ENCODE measurements at regions not wholly inside any gene's neighbourhood (a gene's known extent, or its start where the extent isn't known, plus 50 kb on each side); places are given as distances from the start of the nearest gene placed in this dataset.

- DNase-seq, result no peak
Measured at GRCh38 chr4:31124008-31124585, 403.9 kb downstream of the PCDH7 start.

- no peak for DNase-seq
Measured at GRCh38 chr4:31125061-31125460, 404.9 kb downstream of the PCDH7 start.

GRCh38 chr4:31125496-31125895 is 405.3 kb downstream of the PCDH7 start:
- DNase-seq, result no peak

GRCh38 chr4:31126881-31127398 is 406.8 kb downstream of the PCDH7 start:
- no peak for DNase-seq

- DNase-seq, result no peak
Measured at GRCh38 chr4:31130930-31131329, 410.8 kb downstream of the PCDH7 start.

- no peak for DNase-seq
Measured at GRCh38 chr4:31134720-31135119, 414.6 kb downstream of the PCDH7 start.

- no peak for DNase-seq
Measured at GRCh38 chr4:31139767-31140166, 419.6 kb downstream of the PCDH7 start.

GRCh38 chr4:31141095-31141831 is 421.1 kb downstream of the PCDH7 start:
- DNase-seq, result no peak

- DNase-seq, result no peak
Measured at GRCh38 chr4:31141832-31142142, 421.6 kb downstream of the PCDH7 start.

- DNase-seq, result no peak
Measured at GRCh38 chr4:31146366-31146765, 426.2 kb downstream of the PCDH7 start.

- DNase-seq, result no peak
Measured at GRCh38 chr4:31148990-31149389, 428.8 kb downstream of the PCDH7 start.

GRCh38 chr4:31156221-31156620 is 436.1 kb downstream of the PCDH7 start:
- DNase-seq, result no peak

GRCh38 chr4:31160146-31160545 is 440.0 kb downstream of the PCDH7 start:
- DNase-seq, result no peak

- no peak for DNase-seq
Measured at GRCh38 chr4:31169846-31170245, 449.7 kb downstream of the PCDH7 start.

GRCh38 chr4:31171362-31171761 is 451.2 kb downstream of the PCDH7 start:
- no peak for DNase-seq

- DNase-seq, result no peak
Measured at GRCh38 chr4:31175242-31175910, 455.2 kb downstream of the PCDH7 start.

GRCh38 chr4:31183256-31183655 is 463.1 kb downstream of the PCDH7 start:
- no peak for DNase-seq

- DNase-seq, result no peak
Measured at GRCh38 chr4:31185014-31185585, 464.9 kb downstream of the PCDH7 start.

GRCh38 chr4:31187979-31188378 is 467.8 kb downstream of the PCDH7 start:
- no peak for DNase-seq

- no peak for DNase-seq
Measured at GRCh38 chr4:31189938-31190337, 469.8 kb downstream of the PCDH7 start.

GRCh38 chr4:31190671-31191070 is 470.5 kb downstream of the PCDH7 start:
- DNase-seq, result no peak

GRCh38 chr4:31192341-31192740 is 472.2 kb downstream of the PCDH7 start:
- DNase-seq, result no peak

GRCh38 chr4:31193521-31193920 is 473.4 kb downstream of the PCDH7 start:
- DNase-seq, result no peak

GRCh38 chr4:31194823-31195222 is 474.7 kb downstream of the PCDH7 start:
- no peak for DNase-seq

Data from NCI-H1048 (cell line).